HG02642 (cell line): ENCODE measurements at regions not wholly inside any gene's neighbourhood (a gene's known extent, or its start where the extent isn't known, plus 50 kb on each side); places are given as distances from the start of the nearest gene placed in this dataset.
A peak's percentile ranks its signal among the peaks of the same experiment; 100 is the strongest.
"Not testable (repeated sequence)": the region's sequence is repeated elsewhere in the genome, so short reads cannot be mapped to it uniquely, and the experiment has no call there.

Experiments used
- ATAC-seq: cut with Tn5 transposase; IDR thresholded peaks from one replicate; pipeline ENCODE4 v1.9.1; 2021; ENCODE audit warnings: mild to moderate bottlenecking; ENCODE audit not compliant: unreplicated experiment, poor library complexity

DNA sequence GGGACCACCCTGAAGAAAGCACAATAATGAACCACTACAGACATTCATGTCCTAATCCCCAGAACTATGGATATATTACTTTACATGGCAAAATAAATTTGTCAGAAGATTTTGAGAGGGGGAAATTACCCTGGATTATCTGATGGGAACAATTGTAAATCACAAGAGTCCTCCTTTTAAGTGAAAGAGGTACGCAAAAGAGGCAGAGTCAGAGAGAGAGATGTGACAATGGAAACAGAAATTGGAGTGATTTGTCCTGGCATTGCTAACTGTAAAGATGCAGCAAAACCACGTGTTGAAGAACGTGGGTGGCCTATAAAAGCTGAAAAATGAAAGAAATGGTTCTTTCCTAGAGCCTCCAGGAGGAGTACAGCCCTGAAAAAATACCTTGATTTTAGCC lies 1121.4 kb upstream of the ALCAM start:
- no peak for ATAC-seq

GRCh38 chr3:104245981-104246380 lies 1120.7 kb upstream of the ALCAM start:
- no peak for ATAC-seq

- no peak for ATAC-seq
These were observed 1109.2 kb upstream of the ALCAM start for GRCh38 chr3:104257486-104257885.

- ATAC-seq, result no peak
These were observed 1103.2 kb upstream of the ALCAM start for GRCh38 chr3:104263477-104263876.

DNA sequence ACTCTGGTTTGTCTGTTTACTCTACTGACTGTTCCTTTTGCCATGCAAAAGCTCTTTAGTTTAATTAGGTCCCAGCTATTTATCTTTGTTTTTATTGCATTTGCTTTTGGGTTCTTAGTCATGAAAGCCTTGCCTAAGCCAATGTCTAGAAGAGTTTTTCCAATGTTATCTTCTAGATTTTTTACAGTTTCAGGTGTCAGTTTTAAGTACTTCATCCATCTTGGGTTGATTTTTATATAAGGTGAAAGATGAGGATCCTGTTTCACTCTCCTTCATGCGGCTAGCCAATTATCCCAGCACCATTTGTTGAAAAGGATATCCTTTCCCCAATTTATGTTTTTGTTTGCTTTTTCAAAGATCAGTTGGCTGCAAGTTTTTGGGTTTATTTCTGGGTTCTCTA lies 1100.5 kb upstream of the ALCAM start:
- not testable (repeated sequence) for ATAC-seq

DNA sequence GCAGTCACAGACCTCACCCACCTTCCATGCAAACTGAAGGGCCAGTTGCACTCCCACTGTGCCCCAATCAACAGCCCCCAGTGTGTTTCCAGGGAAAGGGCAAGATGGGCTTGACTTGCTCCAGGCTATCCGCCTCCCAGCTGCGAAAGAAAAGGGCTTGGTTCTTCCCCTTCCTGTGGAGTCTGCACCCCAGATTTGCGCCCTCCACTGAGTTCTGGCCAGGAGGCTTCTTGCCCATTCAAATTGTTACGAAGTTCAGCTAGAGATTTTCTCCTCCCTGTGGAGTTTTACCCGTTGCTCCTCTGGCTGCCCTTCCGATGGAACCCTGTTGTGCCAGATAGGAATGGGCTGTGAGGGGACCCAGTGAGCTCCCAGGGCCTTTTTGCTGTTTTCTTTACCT lies 1096.9 kb upstream of the ALCAM start:
- no peak for ATAC-seq

DNA sequence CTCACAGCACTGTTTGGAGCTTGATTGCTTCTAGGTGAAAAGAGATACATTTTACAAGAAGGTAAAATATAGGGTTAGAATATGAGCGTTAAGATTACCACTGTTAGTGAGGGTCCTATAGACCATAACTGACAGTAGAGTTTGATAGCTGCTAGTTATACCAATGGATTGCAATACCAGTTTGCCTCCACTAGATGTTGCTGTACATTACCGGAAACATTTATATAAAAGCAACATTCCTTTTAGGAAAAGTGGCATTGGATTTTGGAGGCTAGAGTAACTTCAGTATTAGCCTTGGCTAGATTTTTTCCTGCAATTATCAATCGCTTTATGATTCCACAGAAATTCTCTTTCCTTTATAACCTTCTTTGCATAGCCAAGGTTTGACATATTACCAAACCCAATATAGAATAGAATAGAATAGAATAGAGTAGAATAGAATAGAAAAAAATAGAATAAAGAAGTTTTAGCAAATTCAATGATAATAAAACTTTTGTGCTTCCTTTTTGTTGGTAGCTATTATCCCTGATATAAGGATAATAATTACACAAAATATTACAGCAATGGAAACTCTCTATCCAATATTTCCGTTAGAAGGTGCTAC lies 1093.6 kb upstream of the ALCAM start:
- ATAC-seq, result no peak

GRCh38 chr3:104275199-104275598 lies 1091.5 kb upstream of the ALCAM start:
- no peak for ATAC-seq

DNA sequence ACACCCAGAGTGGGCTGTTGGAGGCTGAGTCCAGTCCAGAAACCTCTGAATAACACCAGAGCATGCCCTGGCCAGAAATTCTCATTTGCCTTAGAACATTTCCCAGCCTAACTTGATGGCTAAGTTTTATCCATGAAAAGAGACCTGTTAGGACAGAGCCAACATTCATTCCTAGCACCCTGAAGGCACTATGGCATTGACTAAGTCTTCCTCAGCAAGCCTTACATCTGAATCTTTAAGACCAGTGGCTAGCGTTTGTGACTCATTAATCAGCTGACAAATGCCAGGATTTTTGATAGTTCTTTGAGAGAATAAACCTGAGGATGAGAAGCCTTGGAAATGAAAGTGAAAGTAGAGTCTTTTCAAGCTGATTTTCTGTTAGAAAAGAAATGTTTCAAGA lies 1087.1 kb upstream of the ALCAM start:
- ATAC-seq, result no peak

DNA sequence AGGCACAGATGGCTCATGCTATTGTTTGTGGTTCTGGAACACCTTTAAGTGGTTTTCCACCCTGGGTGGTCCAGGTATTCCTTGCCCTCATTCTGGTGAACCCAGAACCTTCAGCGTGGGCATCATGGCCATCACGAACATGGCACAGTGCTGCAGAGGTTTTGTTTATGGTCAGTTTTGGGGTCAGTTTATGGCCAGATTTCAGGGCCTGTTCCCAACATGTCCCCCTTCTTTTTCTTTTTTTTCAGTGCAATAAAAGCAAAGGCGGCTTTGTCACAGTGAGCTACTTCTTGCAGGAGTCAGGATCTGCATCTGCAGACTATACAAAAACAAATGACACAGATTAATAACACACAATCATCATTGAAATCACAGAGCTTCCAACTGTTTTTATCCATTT lies 1085.0 kb upstream of the ALCAM start:
- ATAC-seq, result no peak

DNA sequence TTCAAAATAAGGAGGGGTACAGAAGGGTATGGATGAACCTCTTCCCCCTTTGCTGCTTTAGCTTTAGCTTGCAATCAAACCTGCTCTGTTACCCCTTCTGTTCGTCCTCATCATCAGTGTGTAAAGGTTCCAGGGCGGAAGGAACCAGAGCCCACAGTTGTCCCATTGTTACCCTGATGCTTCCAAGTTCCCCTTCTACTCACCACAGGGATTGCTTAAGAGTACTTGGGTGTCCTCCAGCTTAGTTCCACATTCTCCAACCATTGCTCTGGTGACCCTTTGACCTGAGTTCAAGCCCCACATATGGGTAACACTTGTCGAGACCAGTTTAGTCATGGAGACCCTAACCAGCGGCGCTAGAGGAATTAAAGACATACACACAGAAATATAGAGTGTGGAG lies 1080.1 kb upstream of the ALCAM start:
- ATAC-seq, result no peak

- ATAC-seq, result peak; percentile 72
These were observed 1075.3 kb upstream of the ALCAM start for GRCh38 chr3:104291437-104291851.

GRCh38 chr3:104291878-104292277 lies 1074.8 kb upstream of the ALCAM start:
- ATAC-seq, result peak; percentile 38

GRCh38 chr3:104297617-104298016 lies 1069.1 kb upstream of the ALCAM start:
- no peak for ATAC-seq

DNA sequence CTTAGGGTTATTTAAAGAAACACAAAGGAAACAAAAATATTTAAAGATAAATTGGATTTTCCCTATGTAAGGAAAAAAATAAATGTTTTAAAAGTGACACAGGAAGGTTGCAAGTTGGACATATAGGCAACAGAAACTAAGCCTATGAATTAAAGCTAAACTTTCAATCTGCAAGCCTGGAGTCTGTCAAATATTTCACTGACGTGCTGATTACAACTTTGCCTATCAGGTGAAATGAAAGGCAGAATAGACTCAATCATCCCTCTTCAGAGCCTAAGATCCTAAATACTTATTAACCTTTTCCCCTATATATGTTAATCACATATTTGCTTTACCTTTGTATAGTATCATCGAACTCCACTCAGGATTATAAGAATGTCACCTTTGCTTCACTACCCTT lies 1068.0 kb upstream of the ALCAM start:
- ATAC-seq, result no peak

DNA sequence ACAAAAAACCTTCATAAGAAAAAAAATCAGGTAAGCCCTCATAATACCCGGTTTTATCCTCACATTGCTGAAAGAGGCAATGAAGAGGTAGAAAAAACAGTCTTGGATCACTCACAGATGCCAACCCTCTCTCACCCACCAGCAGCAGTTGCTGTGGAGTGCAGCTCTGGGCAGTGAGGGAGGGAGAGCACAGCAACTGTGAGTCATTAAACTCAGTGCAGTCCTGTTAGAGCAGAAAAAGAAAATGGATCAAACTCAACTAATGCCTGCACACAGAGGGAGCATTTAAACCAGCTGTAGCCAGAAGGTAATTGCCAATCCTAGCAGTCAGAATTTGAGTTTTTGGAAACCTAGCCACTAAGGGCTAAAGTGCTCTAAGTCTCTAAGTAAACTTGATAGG lies 1050.6 kb upstream of the ALCAM start:
- ATAC-seq, result no peak

DNA sequence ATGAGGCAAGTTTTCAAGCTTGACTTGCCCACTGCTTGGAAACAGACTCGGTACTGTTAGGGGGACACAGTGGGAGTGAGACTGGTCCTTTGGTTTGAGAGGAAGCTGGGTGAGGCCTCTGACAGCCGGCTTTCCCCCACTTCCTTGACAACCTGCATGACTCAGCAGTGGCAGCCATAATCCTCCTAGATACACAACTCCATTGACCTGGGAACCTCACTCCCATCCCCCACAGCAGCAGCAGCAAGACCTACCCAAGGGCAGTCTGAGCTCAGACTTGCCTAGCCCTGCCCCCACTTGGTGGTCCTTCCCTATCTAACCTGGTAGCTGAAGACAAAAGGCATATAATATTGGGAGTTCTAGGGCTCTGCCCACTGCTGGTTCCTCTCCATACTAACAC lies 1043.5 kb upstream of the ALCAM start:
- ATAC-seq, result no peak

DNA sequence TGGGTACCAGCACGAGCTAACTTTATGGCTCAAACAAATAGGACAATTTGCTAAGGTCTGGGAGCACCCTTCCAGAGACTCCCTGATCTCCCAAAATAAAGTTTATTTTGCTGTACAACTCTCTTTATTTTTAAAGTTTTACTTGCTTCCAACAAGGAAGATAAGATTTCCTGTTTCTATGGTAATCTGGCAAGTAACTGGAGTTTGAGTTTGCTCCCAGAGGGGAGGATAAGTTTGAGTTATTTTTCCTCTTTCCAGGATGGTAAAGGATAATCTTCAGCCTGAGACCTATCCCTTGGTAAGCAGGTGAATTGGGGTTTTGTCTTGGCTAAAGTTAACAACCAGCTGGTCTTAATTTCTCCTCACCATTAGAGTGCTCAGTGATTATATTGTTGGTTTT lies 1019.4 kb upstream of the ALCAM start:
- no peak for ATAC-seq

- ATAC-seq, result no peak
These were observed 1016.9 kb upstream of the ALCAM start for GRCh38 chr3:104349836-104350235.

DNA sequence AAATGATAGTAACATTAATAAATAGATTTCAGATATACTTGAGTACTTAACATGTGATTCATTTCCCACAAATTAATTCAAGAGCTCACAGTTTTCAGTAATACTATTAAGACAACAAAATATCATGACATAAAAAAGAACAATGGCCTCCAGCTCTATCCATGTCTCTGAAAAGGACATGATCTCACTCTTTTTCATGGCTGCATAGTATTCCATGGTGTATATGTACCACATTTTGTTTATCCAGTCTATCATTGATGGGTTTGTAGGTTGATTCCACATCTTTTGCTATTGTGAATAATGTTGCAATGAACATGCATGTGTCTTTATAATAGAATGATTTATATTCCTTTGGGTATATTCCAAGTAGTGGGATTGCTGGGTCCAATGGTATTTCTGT lies 1012.8 kb upstream of the ALCAM start:
- no peak for ATAC-seq

GRCh38 chr3:104359546-104359945 lies 1007.2 kb upstream of the ALCAM start:
- ATAC-seq, result no peak

DNA sequence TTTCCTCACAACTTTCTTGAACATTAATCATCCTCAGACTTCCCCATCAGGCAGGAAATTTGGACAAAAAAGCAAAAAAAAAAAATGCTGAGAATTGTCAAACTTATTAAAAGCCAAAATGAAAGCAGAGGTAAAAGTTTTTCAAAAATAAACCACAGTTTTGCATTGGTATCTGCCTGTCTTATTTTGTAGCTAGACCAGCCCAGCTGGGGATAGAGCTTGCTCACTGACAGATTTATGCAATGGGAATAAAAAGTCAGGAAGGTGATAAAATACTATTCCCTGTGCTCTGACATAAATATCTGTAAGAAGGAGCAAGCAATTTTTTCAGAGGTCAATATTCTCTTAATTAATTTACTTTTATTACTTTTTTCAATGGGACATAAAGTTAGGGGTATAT lies 1006.7 kb upstream of the ALCAM start:
- no peak for ATAC-seq

DNA sequence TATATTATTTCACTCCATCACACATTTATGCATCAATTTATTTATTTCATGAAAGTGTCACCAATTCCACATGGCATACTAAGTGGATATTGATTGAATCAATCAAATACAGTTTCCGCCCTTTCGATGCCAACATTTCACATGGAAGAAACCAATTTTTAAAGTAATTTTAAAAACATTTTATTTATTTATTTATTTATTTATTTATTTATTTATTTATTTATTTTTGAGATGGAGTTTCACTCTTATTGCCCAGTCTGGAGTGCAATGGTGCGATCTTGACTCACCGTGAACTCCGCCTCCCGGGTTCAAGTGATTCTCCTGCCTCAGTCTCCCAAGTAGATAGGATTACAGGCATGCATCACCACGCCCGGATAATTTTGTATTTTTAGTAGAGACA lies 1005.0 kb upstream of the ALCAM start:
- not testable (repeated sequence) for ATAC-seq
